Kidney epithelial cell (primary cell): ENCODE measurements at regions not wholly inside any gene's neighbourhood (a gene's known extent, or its start where the extent isn't known, plus 50 kb on each side); places are given as distances from the start of the nearest gene placed in this dataset.

Source experiments
- DNase-seq: peaks from one replicate; pipeline ENCODE4 v3.0.0-alpha.2; 2010; ENCODE audit warnings: low read depth
- H3K27me3 ChIP-seq: 2 replicates; pipeline ENCODE4 v1.6.0; 2011; ENCODE audit warnings: low read length; ENCODE audit not compliant: control insufficient read depth, insufficient read depth
- H3K36me3 ChIP-seq: 2 replicates; pipeline ENCODE4 v1.5.1; 2011; ENCODE audit warnings: low read length; ENCODE audit not compliant: control insufficient read depth, insufficient read depth
- H3K4me3 ChIP-seq: 2 replicates; pipeline ENCODE4 v1.5.1; 2011; ENCODE audit warnings: low read depth, mild to moderate bottlenecking, control low read depth, low read length
- CTCF ChIP-seq: IDR thresholded peaks from 2 replicates; pipeline ENCODE4 v1.5.1; 2011; ENCODE audit warnings: mild to moderate bottlenecking, moderate library complexity, low read length, control low read depth, inconsistent platforms; ENCODE audit not compliant: insufficient read depth, poor library complexity, severe bottlenecking

- no peak overlapping the region for H3K4me3 ChIP-seq
- TF ChIP-seq CTCF: no peak
- no peaks in the 10 kb centered on the region for H3K27me3 ChIP-seq
- no peak for DNase-seq
- no peaks in the 10 kb centered on the region for H3K36me3 ChIP-seq
Observed at GRCh38 chr9:106065579-106066214, 371.4 kb downstream of the TMEM38B start.

- TF ChIP-seq CTCF: no peak
- Histone ChIP-seq H3K27me3 (no peaks in the 10 kb centered on the region), H3K36me3 (no peaks in the 10 kb centered on the region), H3K4me3 (no peak overlapping the region)
- no peak for DNase-seq
Observed at GRCh38 chr9:106066940-106067524, 372.7 kb downstream of the TMEM38B start.

- Histone ChIP-seq H3K4me3 (no peak overlapping the region), H3K36me3 (no peaks in the 10 kb centered on the region), H3K27me3 (no peaks in the 10 kb centered on the region)
- DNase-seq: no peak
- TF ChIP-seq CTCF: no peak
Observed at GRCh38 chr9:106069241-106069640, 374.9 kb downstream of the TMEM38B start.

- Histone ChIP-seq H3K36me3 (no peaks in the 10 kb centered on the region), H3K27me3 (no peaks in the 10 kb centered on the region)
- DNase-seq: no peak
Observed at GRCh38 chr9:106072421-106072820, 378.1 kb downstream of the TMEM38B start.

GRCh38 chr9:106074006-106074405 is 379.7 kb downstream of the TMEM38B start:
- H3K36me3 ChIP-seq: no peaks in the 10 kb centered on the region
- no peak for TF ChIP-seq CTCF
- H3K4me3 ChIP-seq: no peak overlapping the region
- H3K27me3 ChIP-seq: no peaks in the 10 kb centered on the region
- no peak for DNase-seq

More at GRCh38 chr9:106072421-106072820, 378.1 kb downstream of the TMEM38B start:
- no peak for TF ChIP-seq CTCF
- no peak overlapping the region for H3K4me3 ChIP-seq
